ENCODE measurements at regions not wholly inside any gene's neighbourhood (a gene's known extent, or its start where the extent isn't known, plus 50 kb on each side); places are given as distances from the start of the nearest gene placed in this dataset.
"Not testable (repeated sequence)": the region's sequence is repeated elsewhere in the genome, so short reads cannot be mapped to it uniquely, and the experiment has no call there.

DNA sequence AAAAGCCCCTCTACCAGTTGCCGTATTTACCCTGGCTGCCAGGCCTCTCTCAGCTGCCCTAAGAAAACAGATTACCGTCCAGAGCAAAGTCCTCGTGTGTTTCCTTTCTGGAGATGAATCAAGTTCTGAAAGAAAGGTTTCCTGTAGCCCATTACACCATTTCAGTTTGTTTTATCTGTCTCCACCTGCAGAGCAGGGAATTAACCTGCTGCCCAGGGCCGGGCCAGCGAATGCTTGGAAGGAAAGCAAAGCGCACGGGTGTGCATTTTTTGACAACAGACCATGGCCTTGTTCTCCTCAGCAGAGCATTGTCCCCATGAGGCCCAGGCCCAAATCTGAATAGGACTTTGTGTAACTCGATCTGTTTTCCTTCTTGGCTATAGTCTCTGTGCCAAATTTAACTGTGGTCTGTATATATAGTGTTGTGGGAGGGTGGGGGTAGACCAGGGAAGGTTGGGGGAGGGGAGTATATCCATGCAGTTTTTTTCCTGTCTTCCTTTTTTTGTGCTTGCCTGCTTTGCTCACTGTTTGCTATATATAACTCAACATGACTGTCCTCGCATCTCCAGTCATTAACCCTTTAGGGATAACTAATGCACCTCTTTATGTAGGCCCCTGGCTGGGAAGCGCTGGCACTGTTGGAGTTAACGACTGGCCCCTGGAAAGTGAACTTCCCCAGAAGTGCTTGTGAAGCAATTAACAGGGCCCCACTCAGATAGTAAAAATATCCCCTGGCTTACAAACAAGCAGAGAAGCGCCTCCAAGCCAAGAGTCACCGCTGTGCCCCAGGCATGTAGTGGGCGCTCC, 174.3 kb upstream of the PLGLB2 start:
- in situ Hi-C loops (cut with MboI; ENCODE audit: low pct_unique_long_range_greater_than_20kb, low sequenced_read_pairs, unreplicated experiment): not testable (repeated sequence)

DNA sequence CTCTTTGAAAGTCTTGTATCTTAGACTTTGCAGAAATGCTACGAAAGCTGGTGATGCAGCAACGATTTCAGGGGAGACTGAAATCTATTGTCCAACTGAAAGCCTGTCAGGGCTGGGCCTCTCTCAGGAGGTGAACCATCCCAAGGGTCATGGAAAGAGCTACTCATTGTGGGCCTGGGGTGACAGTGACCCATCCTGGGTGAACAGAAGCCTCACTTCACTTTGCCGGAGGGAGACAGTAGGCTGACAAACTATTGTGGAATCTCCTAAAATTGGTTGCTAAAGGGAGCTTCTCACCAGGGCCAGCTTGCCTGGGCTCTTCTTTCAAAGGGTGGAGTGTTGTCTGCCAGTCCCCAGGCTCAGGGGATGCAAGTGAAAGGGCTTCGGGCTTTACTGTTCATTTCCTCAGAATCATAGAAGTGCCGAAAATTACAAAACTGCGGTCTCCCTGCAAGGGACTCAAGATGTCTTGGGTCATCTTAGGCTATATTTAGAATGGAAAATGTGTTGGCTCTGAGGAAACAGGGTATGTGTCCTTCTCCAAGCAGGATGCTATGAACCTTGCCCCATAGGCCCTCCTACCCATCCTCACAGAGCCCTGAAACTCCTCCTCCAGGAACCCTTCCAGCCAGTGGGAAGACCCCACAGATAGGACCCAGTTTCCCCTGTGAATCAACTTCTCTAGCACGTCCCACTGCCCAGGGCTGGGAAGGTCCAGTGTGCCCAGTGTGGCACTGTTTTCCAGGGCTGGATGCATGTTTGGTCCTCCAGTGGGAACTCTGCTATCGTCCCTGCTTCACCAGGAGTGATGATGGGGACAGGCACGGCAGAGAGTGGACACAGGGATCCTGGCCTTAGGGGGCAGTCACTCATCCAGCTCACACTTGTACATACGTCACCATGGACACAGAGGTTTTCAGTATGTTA, 173.4 kb upstream of the PLGLB2 start:
- DNase-seq (ENCODE audit: low spot score); in situ Hi-C loops (cut with MboI; ENCODE audit: low pct_unique_long_range_greater_than_20kb, low sequenced_read_pairs, unreplicated experiment): not testable (repeated sequence)

More for the DNA sequence above, 174.3 kb upstream of the PLGLB2 start:
- DNase-seq (ENCODE audit: low spot score): not testable (repeated sequence)

DNA sequence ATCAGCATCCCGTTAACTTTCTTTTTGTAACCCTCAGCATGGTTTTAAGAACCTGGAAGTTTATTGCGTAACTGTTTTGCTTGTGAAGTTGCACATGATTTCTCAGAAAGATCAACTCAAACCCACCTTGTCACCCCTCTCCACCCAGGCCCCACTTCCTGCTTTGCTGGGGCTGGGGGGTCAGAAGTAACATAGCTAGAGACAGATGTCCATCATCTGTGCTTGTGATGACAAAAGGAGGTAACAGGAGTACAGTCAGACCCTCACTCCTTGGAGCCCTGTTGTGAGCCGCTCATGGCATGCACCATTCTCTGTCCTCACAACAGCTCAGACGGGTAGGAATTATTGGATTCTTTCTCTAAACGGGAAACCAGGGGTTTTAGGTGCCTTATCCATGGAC, 172.7 kb upstream of the PLGLB2 start:
- DNase-seq (ENCODE audit: low spot score): not testable (repeated sequence)

DNA sequence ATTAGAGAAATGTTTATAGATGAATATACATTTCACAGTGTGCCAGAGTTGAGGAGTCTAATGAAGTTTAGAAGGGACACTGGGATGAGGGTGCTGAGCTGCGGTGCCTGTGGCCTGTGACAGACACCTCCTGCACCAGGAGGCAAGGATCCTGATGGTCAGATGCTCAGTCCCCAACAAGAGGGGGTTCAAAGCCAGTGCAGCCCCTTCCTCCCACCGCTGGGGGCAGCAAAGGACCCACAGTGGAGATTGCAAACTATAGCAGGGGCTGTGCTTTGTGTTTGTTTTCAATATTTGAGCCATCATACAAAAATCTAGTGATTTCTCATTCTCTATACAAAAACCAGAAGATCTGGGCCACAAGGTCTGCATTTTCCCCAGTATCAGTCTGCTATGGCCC, 170.5 kb upstream of the PLGLB2 start:
- in situ Hi-C loops (cut with MboI; ENCODE audit: low pct_unique_long_range_greater_than_20kb, low sequenced_read_pairs, unreplicated experiment); DNase-seq (ENCODE audit: low spot score): not testable (repeated sequence)

More for the DNA sequence above, 172.7 kb upstream of the PLGLB2 start:
- in situ Hi-C loops (cut with MboI; ENCODE audit: low pct_unique_long_range_greater_than_20kb, low sequenced_read_pairs, unreplicated experiment): not testable (repeated sequence)

DNA sequence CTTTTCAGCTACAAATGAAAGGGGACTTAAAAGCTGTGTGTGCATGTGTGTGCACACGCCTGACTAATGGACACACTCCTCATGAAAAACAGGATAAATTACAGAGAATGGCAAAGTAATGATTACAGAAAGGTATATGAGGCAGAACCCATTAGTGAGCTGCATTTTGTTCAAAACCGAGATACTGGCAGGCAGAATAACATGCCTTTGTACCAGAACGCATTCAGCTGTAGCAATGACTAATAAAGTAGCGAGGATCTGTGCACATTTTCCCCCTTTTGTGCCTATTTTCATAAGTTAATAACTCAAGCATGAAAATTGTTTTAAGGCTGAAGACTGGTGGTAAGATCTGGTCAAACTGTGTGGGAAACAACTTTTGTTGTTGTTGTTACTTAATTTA, 165.7 kb upstream of the PLGLB2 start:
- in situ Hi-C loops (cut with MboI; ENCODE audit: low pct_unique_long_range_greater_than_20kb, low sequenced_read_pairs, unreplicated experiment); DNase-seq (ENCODE audit: low spot score): not testable (repeated sequence)

DNA sequence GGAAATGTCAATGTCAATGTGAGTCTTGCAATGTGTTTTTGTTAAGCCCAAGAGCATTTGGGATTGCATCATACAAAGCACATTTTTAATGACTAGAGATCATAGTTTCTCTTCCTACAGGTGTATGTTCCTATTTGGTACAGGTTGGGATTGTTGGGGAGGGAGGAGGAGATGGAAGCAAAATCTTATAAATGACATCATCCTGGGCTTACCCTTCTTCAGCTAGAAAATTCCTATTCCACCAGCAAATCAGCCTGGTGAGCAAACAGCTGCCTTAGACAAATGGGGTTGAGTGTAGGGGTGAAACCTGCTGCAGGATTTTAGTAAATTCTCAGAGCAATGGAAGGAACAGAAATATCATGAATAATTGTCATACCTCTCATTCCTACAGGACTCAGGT, 165.3 kb upstream of the PLGLB2 start:
- in situ Hi-C loops (cut with MboI; ENCODE audit: low pct_unique_long_range_greater_than_20kb, low sequenced_read_pairs, unreplicated experiment): not testable (repeated sequence)

DNA sequence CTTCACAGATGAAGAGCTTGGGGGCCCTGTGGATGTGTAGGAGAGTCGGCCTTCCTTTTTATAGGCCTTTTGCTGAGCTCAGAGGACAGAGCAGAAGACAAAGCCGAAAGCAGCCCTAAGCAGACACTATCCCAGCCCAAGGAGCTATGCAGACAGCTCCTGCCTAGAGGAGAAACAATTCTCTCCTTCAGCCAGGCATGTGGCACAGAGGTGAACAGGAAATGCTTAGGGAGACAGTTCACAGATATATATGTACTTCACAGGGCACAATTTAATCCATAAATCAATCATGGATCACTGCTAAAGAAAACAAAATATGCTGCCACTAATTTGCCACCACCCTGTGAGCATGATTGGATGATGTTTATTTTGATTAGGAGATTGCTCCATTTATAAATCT, 164.5 kb upstream of the PLGLB2 start:
- DNase-seq (ENCODE audit: low spot score); in situ Hi-C loops (cut with MboI; ENCODE audit: low pct_unique_long_range_greater_than_20kb, low sequenced_read_pairs, unreplicated experiment): not testable (repeated sequence)

More for the DNA sequence above, 165.3 kb upstream of the PLGLB2 start:
- not testable (repeated sequence) for DNase-seq (ENCODE audit: low spot score)

DNA sequence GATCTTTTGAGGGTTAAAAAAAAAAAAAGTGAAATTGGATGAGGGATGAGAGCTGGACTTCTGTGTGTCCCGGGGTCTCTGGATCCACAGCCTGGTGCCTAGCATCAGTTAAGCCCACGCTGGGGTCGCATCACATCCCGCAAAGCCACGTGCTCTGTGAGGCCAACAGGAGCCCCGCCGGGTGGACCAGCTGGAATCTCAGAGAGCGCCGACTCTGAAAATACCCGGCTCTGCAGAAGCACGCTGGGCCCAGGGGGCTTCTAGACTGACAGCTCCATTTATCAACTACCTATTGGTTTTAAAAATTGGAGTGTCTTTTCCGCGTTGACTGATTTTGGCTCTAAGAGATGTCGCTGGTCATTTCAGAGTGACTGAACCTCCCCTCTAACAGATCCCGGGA, 164.1 kb upstream of the PLGLB2 start:
- DNase-seq (ENCODE audit: low spot score); in situ Hi-C loops (cut with MboI; ENCODE audit: low pct_unique_long_range_greater_than_20kb, low sequenced_read_pairs, unreplicated experiment): not testable (repeated sequence)

DNA sequence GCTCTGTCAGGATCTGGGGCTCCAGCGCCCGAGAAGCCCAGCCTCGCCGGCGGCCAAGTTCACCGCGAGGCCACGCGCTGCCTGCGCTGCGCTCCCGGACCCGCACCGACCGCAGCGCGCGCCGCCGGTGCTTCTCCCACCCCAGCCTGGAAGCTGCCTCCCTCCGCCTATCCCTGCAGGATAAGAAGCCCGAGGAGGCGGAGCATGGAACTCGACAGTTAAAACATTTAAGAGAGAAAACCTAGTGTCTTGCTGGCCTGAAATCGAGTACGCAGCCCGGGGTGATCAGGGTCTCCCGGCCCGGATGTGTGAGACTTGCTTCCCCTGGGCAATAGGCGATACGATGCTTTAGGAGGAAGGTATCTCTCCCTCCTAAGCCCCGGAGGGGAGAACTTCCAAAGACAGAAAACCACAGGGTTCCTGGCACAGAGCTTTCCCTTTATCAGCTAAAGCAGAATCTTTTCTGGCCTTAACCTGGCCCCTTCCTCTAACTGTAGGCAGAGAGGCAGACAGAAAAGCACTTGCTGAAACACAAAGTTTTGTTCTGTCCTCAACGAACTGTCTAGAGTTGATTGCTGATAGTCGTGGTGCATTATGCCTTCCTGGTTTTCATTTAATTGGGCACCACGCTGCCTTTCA, 163.5 kb upstream of the PLGLB2 start:
- in situ Hi-C loops (cut with MboI; ENCODE audit: low pct_unique_long_range_greater_than_20kb, low sequenced_read_pairs, unreplicated experiment): not testable (repeated sequence)

DNA sequence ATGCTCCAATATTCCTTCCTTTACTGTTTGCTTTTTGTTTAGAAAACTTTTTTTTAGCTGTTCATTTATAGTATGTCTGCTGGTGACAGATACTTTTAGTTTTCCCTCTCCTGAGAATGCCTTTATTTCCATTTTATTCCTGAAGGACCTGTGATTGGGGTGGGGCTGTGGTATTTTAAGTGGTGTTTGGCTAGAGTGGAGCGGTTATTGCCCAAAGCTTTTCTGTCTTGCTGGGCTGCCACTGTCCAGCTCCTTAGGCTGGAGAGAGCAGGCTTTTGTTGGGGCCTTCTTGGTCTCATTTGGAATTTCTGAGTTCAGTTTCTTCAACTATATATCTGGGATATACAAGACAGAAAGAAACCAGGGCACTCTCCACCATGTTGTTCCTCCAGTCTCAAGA, 160.0 kb upstream of the PLGLB2 start:
- DNase-seq (ENCODE audit: low spot score); in situ Hi-C loops (cut with MboI; ENCODE audit: low pct_unique_long_range_greater_than_20kb, low sequenced_read_pairs, unreplicated experiment): not testable (repeated sequence)

More for the DNA sequence above, 163.5 kb upstream of the PLGLB2 start:
- DNase-seq (ENCODE audit: low spot score): not testable (repeated sequence)

DNA sequence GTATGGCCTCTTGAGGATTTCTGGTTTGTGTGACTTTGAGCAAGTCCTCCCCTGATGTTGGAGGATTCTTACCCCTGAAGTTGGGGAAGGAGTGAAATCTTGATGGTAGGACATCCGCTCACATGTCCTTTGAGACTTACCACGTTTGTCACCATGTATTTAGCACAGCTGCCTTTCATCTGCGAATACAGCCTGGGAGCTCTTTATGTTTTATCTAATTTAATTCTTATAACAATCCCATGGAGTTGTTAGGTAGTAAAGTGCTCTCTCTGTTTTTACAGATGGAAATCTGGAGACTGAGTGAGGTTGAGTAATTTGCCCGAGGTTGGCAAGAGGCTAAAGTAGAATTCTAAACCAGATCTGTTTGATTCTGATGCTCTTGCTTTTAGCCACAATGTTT, 154.9 kb upstream of the PLGLB2 start:
- DNase-seq (ENCODE audit: low spot score); in situ Hi-C loops (cut with MboI; ENCODE audit: low pct_unique_long_range_greater_than_20kb, low sequenced_read_pairs, unreplicated experiment): not testable (repeated sequence)

DNA sequence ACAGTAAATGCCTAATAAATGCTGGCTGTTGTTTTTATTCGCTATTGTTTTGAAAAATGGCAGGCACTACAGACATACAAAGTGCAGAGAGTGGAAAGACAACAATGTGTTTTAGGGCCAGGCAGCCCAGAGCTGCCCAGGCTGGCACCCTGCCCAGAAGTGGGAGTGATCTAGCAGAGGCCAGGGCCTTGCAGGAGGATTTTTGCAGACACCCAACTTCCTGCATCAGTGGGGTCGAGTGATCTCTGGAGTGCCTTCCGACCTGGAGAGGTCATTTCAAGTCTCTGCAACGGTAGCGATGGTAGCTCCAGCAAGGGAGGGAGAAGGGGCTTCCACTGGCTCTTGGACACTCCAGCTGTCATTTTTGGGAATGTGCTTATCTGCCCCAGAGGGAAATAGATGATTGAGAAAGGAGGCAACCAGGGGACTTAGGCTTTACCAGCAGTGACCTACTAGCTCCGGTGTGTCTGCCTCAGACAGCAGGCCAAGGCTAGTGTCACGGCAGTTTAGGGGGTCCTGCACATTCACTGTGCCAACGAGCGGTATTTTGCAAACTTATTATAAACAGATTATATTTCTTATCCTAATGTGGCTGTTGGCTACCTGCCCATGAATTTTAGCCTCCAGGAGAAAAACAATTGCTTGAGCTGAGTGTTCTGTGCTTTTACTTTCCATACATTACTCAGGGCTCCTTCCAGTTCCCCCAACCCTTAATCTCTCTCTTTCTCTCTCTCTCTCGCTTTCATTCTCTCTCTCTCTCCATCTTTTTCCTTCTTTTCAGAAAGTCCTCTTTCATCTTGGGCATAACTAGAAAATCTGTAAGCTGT, 153.9 kb upstream of the PLGLB2 start:
- not testable (repeated sequence) for DNase-seq (ENCODE audit: low spot score)

DNA sequence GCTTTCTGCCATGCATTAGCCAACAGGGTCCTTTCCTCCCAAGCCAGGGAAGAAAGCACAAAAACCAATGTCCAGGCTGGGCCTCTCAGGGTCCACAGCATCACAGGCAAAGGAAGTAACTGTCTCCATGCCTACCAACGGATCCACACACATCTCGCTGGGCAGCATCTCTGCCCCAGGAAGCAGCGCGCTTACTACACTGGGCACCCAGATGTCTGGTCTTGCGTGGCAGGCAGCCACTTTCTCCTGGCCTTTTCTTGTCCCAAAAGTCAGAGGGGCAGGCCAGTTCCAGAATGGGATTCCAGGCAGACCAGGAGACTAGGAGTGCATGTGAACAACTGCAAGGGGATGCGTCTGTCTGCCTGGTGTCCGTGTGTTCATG, 153.3 kb upstream of the PLGLB2 start:
- in situ Hi-C loops (cut with MboI; ENCODE audit: low pct_unique_long_range_greater_than_20kb, low sequenced_read_pairs, unreplicated experiment); DNase-seq (ENCODE audit: low spot score): not testable (repeated sequence)

More for the DNA sequence above, 153.9 kb upstream of the PLGLB2 start:
- in situ Hi-C loops (cut with MboI; ENCODE audit: low pct_unique_long_range_greater_than_20kb, low sequenced_read_pairs, unreplicated experiment): not testable (repeated sequence)

DNA sequence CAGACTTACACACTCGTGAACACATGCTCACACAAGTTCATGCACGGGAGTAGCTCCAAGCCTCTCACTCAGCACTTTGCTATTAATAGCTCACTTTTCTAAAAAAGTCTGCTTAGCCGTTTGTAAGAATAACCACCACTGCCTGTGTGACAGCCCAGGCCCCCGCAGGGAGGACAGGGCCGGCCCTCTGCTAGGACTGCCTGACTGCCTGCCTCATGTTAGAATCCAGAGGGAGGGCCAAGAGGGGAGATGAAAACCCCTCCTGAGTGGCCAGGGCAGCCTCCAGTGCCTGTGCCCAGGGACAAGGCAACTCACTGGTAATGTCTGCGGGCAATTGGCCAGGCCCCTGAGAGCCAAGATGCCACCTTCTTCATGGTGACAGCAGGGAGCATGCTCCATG, 152.9 kb upstream of the PLGLB2 start:
- in situ Hi-C loops (cut with MboI; ENCODE audit: low pct_unique_long_range_greater_than_20kb, low sequenced_read_pairs, unreplicated experiment); DNase-seq (ENCODE audit: low spot score): not testable (repeated sequence)

DNA sequence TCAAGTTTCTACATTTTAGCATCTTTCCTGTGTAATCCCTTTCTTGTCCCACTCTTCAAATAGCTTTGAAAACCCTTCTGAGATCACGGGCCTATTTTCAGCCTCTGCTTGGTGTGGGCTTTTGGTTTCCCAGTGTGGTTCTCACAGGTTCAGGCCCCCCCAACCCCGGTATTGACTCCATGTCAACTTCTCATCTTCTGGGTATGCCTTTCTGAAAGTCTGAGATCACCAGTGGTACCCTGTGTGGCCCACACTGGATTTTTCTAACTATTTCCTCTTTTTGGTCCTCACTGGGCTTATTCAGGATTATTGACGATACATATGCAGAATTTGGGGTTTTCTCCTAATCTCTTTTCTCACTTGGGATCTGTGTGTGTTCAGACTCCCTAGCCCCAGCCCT, 146.9 kb upstream of the PLGLB2 start:
- in situ Hi-C loops (cut with MboI; ENCODE audit: low pct_unique_long_range_greater_than_20kb, low sequenced_read_pairs, unreplicated experiment); DNase-seq (ENCODE audit: low spot score): not testable (repeated sequence)

DNA sequence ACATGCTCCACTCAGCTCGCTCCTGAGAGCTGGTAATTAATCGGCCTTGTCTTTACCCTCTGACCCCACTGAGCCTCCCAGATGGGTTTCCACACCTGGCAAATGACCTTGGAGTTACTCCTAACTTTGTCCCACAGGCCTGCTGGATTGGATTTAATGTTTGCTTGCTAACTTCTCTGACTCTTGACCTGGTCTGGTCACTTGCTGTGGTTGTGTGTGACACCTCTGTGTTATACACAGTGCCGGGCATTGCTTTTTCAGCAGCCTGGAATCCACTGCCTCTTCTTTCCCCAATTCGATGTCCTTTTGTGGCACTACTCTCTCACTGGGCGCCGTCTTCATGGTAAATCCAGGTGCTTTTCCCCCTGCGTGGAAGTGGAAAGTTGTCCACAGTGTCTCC, 145.8 kb upstream of the PLGLB2 start:
- in situ Hi-C loops (cut with MboI; ENCODE audit: low pct_unique_long_range_greater_than_20kb, low sequenced_read_pairs, unreplicated experiment); DNase-seq (ENCODE audit: low spot score): not testable (repeated sequence)

DNA sequence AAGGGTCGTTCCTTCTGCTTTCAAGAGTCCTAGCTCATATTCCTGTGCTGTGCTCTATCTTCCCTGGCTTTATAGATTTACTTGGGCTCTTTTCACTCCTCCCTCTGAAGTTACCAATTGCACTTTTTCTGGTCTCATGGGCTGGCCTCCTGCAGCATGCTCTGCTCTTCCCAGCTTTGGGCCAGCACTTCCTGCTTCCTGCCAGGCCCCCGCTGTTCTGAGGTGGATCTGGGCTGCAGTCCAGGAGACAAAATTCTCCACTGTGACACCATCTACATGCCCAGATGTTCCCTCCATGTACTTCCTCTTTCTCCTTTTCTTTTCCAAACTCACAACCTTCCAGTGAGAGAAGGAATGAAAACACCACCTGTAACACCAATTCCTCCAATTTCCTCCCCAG, 145.2 kb upstream of the PLGLB2 start:
- in situ Hi-C loops (cut with MboI; ENCODE audit: low pct_unique_long_range_greater_than_20kb, low sequenced_read_pairs, unreplicated experiment): not testable (repeated sequence)

More for the DNA sequence above, 145.2 kb upstream of the PLGLB2 start:
- not testable (repeated sequence) for DNase-seq (ENCODE audit: low spot score)

Data from GM13977 (cell line).